CD4-positive, alpha-beta T cell (primary cell): ENCODE measurements at regions not wholly inside any gene's neighbourhood (a gene's known extent, or its start where the extent isn't known, plus 50 kb on each side); places are given as distances from the start of the nearest gene placed in this dataset.

Source experiments
- ATAC-seq: fragments of 200-7000 bp; cut with Tn5 transposase; one replicate; pipeline ENCODE4 v1.10.0; 2022; ENCODE audit warnings: mild to moderate bottlenecking; ENCODE audit not compliant: poor library complexity
- CTCF ChIA-PET: fragments of 350-600 bp; sonication (Branson Sonifier 250); formaldehyde crosslinking; loops from one replicate; lab custom pipeline; 2021; ENCODE audit warnings: antibody characterized with exemption, inconsistent platforms; lab: Charles Lee
- POLR2A ChIA-PET: fragments of 350-600 bp; sonication (Branson Sonifier 250); formaldehyde crosslinking; loops from one replicate; lab custom pipeline; 2021; ENCODE audit warnings: antibody characterized with exemption, inconsistent platforms; lab: Charles Lee
- DNase-seq, 14 experiments: peaks; one replicate each; pipeline ENCODE4 v3.0.0-alpha.2; 2013 to 2020; ENCODE audit warnings: mixed read lengths in 2 of 14
- H3K27ac ChIP-seq, 2 donors: one replicate each; pipeline versions ENCODE4 v1.5.1 to v1.7.0; 2013; ENCODE audit warnings: low read length in 2 of 2, low read depth in 1 of 2, mild to moderate bottlenecking in 1 of 2
- H3K27me3 ChIP-seq, 2 experiments: 1 replicate in 1 of 2; 2 replicates in 1 of 2; pipeline versions ENCODE4 v1.6.1 to v1.7.0; 2013; ENCODE audit warnings: low read length in 2 of 2, control low read depth in 1 of 2, mild to moderate bottlenecking in 1 of 2, moderate library complexity in 1 of 2; ENCODE audit not compliant: insufficient read depth in 2 of 2, control insufficient read depth in 1 of 2
- H3K36me3 ChIP-seq: one replicate; pipeline ENCODE4 v1.6.1; 2013; ENCODE audit warnings: low read length, control low read depth; ENCODE audit not compliant: insufficient read depth
- H3K4me1 ChIP-seq: one replicate; pipeline ENCODE4 v1.6.1; 2013; ENCODE audit warnings: low read length, control low read depth; ENCODE audit not compliant: insufficient read depth
- H3K4me3 ChIP-seq: one replicate; pipeline ENCODE4 v1.5.1; 2013; ENCODE audit warnings: mild to moderate bottlenecking, low read length, moderate library complexity
- H3K9me3 ChIP-seq, 2 experiments: 1 replicate in 1 of 2; 2 replicates in 1 of 2; pipeline versions ENCODE4 v1.6.1 to v1.7.0; 2013; ENCODE audit warnings: low read length in 2 of 2, mild to moderate bottlenecking in 2 of 2, control low read depth in 1 of 2, moderate library complexity in 1 of 2; ENCODE audit not compliant: control insufficient read depth in 1 of 2, insufficient read depth in 1 of 2
- H3K27ac Mint-ChIP-seq: one replicate; pipeline ENCODE4 v1.8.0; 2020; ENCODE audit warnings: mixed read lengths
- H3K27me3 Mint-ChIP-seq: one replicate; pipeline ENCODE4 v1.8.0; 2021; ENCODE audit warnings: mixed read lengths
- H3K36me3 Mint-ChIP-seq: one replicate; pipeline ENCODE4 v1.8.0; 2021; ENCODE audit warnings: low read depth, mixed read lengths
- H3K4me1 Mint-ChIP-seq: one replicate; pipeline ENCODE4 v1.8.0; 2021; ENCODE audit warnings: low read depth, mixed read lengths
- H3K4me3 Mint-ChIP-seq: one replicate; pipeline ENCODE4 v1.8.0; 2020; ENCODE audit warnings: mild to moderate bottlenecking, mixed read lengths
- H3K9me3 Mint-ChIP-seq: one replicate; pipeline ENCODE4 v1.8.0; 2020; ENCODE audit warnings: mixed read lengths
- intact Hi-C, 2 experiments: fragments of 100-400 bp; cut with DNase I in 1 of 2; cut with micrococcal nuclease in 1 of 2; formaldehyde crosslinking; loops; one replicate each; pipeline versions ENCODE4 v1.15.1 to v1.9.0; 2023 to 2025; cut with DNase I, micrococcal nuclease
- TF ChIP-seq, protein P1 (sequence below): fragments of 200-600 bp; IDR thresholded peaks from one replicate; pipeline ENCODE4 v1.8.0; 2022; ENCODE audit warnings: antibody characterized with exemption, mild to moderate bottlenecking

DNA sequence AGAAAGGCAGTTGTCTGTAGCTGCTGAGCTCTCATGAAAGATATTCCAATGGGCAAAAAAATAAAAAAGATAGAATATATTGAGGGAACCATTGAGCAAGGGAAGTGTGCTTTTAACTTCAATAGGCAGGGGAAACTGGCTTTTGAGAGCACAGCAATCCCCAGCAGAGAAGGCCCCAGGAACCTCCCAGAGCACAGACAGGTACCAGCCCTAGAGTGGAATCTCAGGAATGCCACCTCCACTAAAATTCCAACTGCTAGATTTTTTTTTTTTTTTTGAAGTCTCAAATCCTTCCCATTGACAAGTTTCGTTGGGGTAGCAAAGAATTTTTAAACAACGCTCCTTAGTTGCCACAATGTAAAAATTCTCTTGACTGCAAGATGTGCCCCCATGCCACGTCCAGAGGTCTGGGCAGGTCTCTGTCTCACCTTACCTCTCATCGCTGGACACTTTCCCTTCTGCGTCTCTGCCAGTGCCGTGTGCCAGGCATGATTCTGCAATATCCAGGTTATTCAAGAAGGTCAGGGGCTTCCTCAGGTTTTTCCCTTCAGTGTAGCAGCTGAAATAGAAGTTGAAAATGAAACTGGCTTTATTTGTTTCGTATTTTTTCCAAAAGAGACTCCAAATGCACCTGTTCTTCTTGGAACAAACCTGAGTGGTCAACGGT lies 64.2 kb upstream of the IRX1 start:
- Histone ChIP-seq H3K27ac (no peak overlapping the region), H3K27me3 (no peaks in the 10 kb centered on the region), H3K36me3 (no peaks in the 10 kb centered on the region), H3K9me3 (peaks cover 0 to 24% of the 10 kb centered on the region in 2 experiments), H3K4me1 (no peaks in the 10 kb centered on the region), H3K4me3 (no peak overlapping the region)
- no peaks in the 10 kb centered on the region for H3K4me1 Mint-ChIP-seq
- POLR2A ChIA-PET, result no interaction called here
- ATAC-seq (no peak), DNase-seq (no peak)
- TF ChIP-seq, protein P1, sequence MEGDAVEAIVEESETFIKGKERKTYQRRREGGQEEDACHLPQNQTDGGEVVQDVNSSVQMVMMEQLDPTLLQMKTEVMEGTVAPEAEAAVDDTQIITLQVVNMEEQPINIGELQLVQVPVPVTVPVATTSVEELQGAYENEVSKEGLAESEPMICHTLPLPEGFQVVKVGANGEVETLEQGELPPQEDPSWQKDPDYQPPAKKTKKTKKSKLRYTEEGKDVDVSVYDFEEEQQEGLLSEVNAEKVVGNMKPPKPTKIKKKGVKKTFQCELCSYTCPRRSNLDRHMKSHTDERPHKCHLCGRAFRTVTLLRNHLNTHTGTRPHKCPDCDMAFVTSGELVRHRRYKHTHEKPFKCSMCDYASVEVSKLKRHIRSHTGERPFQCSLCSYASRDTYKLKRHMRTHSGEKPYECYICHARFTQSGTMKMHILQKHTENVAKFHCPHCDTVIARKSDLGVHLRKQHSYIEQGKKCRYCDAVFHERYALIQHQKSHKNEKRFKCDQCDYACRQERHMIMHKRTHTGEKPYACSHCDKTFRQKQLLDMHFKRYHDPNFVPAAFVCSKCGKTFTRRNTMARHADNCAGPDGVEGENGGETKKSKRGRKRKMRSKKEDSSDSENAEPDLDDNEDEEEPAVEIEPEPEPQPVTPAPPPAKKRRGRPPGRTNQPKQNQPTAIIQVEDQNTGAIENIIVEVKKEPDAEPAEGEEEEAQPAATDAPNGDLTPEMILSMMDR, result no peak
- H3K4me3 Mint-ChIP-seq, result no peak overlapping the region
- H3K27me3 Mint-ChIP-seq, result no peaks in the 10 kb centered on the region
- CTCF ChIA-PET, result no interaction called here
- intact Hi-C loops, result no loop called here
- H3K9me3 Mint-ChIP-seq, result no peaks in the 10 kb centered on the region
- H3K27ac Mint-ChIP-seq, result no peak overlapping the region
- no peaks in the 10 kb centered on the region for H3K36me3 Mint-ChIP-seq

DNA sequence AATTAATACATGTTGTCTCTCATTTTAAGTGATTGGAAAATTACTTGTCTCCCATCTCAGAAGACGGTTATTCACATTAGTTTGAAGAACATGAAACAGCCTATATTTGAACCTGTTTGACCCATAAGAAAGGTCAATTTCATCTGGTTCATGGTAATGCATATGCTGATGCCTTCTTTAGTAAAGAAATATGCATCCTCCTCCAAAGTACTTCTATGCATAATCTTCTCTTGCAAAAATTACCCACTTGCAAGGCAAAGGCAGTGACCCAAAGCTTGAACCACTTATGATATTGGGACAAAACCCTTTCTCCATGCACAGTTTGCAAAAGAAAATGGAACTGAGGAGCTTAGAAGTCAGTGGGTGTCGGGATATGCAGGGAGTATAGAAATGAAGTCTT lies 65.4 kb upstream of the IRX1 start:
- H3K36me3 Mint-ChIP-seq, result no peaks in the 10 kb centered on the region
- no peak overlapping the region for H3K27ac ChIP-seq
- no peaks in the 10 kb centered on the region for H3K27me3 Mint-ChIP-seq
- H3K36me3 ChIP-seq, result no peaks in the 10 kb centered on the region
- no peak for DNase-seq
- H3K27me3 ChIP-seq, result no peaks in the 10 kb centered on the region
- intact Hi-C loops, result no loop called here
- no peak overlapping the region for H3K4me3 ChIP-seq
- no peaks in the 10 kb centered on the region for H3K9me3 Mint-ChIP-seq
- ChIA-PET POLR2A (no interaction called here), CTCF (no interaction called here)
- H3K4me3 Mint-ChIP-seq, result no peak overlapping the region
- H3K4me1 Mint-ChIP-seq, result no peaks in the 10 kb centered on the region
- peaks cover 0 to 14% of the 10 kb centered on the region in 2 experiments for H3K9me3 ChIP-seq
- H3K4me1 ChIP-seq, result no peaks in the 10 kb centered on the region
- TF ChIP-seq, protein P1, result no peak
- no peak for ATAC-seq
- H3K27ac Mint-ChIP-seq, result no peak overlapping the region

DNA sequence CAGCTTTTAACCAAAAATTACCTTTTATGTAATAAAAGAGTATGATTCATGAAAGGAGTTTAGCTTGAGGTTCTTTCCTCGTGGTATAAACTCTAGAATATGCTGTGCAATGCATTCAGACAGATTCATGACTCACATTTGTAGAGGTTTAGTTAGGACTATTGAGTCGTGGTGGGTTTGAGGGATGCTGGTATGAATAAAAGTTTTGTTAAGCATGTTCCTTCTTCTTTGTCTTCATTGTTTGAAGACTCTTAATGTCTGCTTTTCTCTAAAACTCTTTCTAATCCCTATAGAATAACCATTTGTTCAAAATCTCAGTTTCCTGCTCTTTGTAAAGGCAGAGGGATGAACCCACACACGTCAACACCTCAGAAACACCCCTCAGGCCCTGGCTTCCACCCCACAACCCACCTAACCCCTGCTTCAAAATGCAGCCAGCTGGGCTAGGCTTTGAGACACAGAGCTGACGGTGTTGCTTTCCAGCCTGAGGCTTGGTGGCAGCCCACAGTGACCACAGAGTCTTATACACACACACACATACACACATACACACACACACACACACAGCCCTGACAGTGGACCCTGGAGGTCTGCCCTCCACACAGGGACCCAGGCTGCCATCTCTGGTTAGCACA lies 69.0 kb upstream of the IRX1 start:
- Mint-ChIP-seq H3K4me1 (no peaks in the 10 kb centered on the region), H3K4me3 (no peak overlapping the region), H3K9me3 (peaks cover 3% of the 10 kb centered on the region), H3K36me3 (no peaks in the 10 kb centered on the region), H3K27me3 (no peaks in the 10 kb centered on the region), H3K27ac (no peak overlapping the region)
- no peaks in the 10 kb centered on the region for H3K4me1 ChIP-seq
- ChIA-PET CTCF (no interaction called here), POLR2A (no interaction called here)
- no peak overlapping the region for H3K4me3 ChIP-seq
- H3K9me3 ChIP-seq, result peaks cover 0 to 20% of the 10 kb centered on the region in 2 experiments
- intact Hi-C loops, result no loop called here
- TF ChIP-seq, protein P1, result no peak
- no peaks in the 10 kb centered on the region for H3K27me3 ChIP-seq
- DNase-seq (no peak), ATAC-seq (no peak)
- H3K36me3 ChIP-seq, result no peaks in the 10 kb centered on the region
- no peak overlapping the region for H3K27ac ChIP-seq
